GM19372 (cell line): ENCODE measurements at regions not wholly inside any gene's neighbourhood (a gene's known extent, or its start where the extent isn't known, plus 50 kb on each side); places are given as distances from the start of the nearest gene placed in this dataset.

Experiments
- ATAC-seq: cut with Tn5 transposase; IDR thresholded peaks from one replicate; pipeline ENCODE4 v1.9.1; 2021; ENCODE audit warnings: mild to moderate bottlenecking, low read depth, moderate library complexity; ENCODE audit not compliant: unreplicated experiment

DNA sequence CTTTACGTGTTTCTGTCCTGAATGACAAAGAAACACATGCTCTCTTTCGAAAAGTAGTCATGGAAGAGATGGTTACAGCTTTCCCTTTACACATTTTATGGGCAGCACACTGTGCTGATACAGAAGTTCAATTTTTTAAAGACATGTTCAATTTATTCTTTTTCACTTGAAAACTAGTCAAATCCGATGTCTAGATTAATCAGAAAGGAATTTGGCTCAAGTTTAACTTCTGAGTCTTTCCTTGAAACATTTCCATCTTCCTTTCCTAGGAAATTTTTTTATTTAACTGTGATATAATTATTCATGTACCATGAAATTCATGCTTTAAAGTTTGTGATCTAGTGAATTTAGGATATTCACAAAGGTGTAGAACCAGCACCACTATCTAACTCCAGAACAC is 360.1 kb downstream of the TNS3 start:
- no peak for ATAC-seq

DNA sequence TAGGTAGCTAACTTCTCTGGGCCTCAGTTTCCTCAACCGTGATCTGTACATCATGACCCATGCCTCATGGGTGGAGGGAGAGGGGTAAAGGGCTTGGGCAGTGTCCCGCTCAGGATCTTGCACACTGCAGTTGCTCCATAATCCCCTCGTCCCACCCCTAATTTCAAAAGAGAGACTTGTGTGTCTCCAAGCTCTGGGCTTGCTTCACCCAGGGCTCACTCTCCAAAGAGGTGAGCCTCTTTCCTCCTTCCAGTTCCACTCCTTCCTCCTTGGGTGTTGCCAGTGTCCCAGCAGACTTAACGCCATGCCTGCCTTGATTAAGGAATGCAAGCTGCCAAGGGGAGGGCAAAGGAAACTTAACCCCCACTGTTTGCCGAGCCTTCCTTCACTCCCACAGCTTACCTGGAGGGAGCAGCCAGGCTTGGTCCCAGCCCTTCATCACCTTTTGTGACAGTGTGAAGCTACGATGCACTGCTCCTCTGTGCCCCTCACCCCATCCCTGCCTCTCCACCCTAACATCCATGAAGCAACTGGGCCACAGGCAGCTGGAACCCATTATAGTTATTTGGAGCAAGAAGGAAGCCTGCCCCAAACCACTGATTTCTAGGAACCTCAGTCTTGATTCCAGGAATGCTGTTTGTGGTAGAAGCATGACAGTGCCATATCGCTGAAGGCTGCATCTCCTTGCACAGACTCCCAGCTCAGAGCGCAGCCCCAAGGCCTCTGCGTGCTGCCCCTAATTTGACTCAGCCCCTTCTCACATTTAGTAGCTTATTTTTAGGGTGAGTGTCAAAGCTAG is 363.3 kb downstream of the TNS3 start:
- ATAC-seq: no peak

DNA sequence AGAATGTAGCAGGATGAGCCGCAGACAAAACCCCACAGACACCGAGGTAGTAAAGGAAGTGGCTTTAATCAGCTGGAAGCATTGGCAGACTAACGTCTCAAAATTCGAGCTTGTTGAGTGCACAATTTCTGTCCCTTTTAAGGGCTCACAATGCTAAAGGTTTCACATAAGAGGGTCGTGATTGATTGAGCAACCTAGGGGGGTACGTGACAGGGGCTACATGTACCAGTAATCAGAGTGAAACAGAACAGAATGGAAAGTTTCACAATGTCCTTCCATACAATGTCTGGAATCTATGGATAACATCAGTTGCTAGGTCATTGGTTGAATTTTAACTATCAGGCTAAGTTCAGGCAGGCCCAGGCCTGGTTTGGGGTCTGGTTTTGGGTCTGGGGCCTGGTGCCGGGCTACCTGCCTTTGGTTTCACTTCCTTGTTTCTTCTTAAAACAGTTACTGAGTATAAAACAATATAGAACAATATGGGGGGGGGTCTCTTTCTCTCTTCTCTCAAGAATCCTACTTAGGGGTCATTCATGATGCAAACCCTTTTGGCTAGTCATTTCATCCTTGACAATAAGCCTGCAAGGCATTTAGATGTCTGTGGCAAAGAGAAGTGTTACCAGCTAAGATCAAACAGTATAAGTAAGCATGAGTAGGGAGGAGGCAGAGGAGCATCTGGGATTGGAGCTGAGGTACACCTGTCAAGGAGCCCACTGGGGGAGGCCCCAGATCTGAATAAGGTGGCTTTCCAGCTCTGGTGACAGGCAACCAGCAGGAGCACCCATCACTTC is 364.1 kb downstream of the TNS3 start:
- ATAC-seq: no peak

DNA sequence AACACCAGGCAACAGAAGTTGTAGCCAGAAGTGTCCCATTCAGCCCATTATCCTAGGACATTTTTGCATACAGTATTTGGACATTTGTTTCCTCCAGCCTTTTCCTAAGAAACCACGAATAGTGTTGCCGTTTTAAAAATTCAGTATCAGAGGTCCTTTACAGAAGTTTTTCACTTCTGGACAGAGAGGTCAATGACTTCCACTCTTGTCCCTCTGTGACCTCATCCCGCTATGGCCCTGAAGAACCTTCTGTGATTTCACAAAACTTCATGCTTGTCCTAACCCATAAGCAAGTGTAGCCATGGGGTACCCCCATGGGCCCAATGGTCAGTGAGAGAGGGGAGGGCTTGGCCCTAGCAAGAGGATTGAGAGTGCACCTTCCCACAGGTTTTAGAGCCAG is 364.8 kb downstream of the TNS3 start:
- no peak for ATAC-seq

DNA sequence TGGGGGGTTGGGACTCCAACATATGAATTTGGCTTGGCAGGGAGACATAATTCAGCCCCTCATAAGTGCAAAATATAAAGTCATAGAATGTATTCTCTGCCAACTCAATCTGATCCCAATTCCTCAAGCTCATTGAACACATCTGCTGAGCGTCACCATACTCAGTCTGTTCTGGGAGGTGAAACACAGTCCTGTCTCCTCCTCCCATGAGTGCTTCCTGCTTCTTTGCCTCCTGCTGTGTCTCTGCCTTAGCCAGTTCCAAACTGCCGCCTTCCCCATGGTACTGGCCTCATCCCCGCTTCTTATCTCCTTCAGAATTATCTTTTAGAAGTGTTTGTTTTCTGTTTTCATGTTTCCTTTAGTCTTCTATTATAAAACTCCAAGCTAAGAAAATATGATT is 365.5 kb downstream of the TNS3 start:
- ATAC-seq: no peak

DNA sequence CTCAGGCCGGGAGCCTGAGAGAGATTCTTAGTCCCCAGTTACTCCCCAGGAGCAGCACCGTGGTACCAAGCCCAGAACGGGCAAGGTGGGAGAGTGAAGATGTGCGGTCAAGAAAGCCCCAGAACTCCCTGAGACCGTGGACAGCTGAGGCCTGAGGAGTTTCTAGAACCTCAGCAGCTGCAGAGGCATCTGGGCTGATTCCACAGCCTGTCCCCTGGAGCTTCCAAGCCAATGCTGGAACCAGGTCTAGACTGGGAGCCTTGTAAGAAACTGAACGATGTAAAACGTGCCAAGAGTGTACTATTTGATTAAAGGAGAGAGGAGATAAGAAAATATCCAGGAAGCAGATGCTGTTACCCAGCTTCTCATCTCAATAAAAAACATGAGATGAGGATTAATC is 366.3 kb downstream of the TNS3 start:
- no peak for ATAC-seq

DNA sequence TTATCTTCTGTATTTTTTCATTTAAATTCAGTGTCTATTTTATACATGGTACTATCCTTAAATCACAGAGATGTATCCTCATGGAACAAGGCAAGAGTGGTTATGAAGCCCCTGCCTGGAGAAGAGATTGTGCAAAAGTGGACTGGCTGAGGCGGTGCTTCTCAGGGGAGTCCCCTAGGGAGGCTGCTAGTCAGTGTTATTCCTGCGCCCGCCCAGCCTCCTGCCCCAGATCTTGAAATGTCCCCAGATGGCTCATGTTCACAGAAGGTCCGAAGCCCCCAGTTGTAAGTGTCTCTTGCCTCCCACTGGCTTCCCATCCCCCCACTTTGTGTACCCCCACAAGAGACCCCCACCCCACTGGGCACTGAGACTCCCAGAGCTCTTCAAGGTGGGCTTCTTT is 366.9 kb downstream of the TNS3 start:
- ATAC-seq: no peak

DNA sequence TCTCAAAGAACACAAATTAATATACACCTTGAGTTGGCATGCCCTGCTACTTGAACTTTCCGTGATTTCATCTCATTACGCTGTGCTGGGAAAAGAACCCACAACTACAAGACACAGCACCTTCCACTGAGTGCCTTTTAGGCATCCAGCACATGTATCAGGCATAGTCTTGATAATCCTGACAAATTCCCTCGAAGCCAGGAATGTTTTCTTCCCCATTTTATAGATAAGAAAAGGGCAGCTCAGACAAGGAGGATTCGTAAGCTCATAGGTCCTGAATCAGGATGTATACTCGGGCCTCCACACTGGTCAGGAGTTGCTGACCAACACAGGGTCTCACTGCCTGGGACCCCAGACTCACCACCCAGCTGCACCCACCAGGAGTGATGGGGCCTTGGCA is 368.6 kb downstream of the TNS3 start:
- ATAC-seq: no peak

DNA sequence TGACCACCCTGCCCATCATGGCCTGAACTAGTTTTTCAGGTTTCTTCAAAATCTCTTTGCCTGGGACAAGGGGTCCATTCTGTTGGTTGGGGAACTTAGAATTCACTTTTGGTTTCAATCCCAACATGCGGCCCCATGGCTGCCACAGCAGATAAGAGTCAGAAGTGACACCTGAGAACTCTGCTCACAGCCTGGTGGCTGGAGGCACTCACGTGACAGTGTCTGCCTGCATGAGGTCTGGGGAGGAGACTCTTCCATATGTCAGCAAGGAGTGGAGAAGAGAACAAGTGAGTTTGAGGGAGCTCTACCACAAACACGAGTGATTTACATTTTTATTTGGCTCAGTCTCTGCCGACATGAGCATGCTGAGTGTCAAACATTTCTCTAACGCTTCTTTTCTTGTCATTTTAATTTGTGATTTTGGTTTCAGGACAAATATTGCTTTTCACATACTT is 370.4 kb downstream of the TNS3 start:
- ATAC-seq: no peak

DNA sequence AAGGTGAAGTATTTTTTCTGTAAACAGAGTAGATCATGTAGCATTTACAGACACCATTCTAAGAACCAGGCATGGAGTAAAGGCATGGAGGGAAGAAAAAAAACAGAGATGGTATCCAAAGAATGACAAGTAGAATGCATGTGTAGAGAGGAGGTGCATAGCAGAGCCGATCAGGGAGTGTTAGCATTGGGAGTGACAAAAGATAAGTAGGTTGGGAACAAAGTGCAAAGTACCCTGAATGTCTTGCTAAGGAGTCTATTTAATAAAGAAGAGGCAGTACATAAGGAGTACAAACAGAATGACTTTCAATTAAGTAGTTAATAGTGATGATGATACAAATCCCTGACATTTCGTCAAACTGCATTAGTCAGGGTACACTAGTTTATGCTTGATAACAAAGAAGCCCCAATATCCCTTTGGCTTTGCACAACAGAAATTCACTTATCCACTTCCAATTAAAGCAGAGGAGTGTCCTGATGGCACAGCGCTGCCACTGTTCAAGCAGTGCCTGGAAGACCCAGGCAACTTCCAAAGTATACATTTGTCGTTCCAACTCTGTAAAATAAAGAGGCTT is 371.5 kb downstream of the TNS3 start:
- no peak for ATAC-seq

DNA sequence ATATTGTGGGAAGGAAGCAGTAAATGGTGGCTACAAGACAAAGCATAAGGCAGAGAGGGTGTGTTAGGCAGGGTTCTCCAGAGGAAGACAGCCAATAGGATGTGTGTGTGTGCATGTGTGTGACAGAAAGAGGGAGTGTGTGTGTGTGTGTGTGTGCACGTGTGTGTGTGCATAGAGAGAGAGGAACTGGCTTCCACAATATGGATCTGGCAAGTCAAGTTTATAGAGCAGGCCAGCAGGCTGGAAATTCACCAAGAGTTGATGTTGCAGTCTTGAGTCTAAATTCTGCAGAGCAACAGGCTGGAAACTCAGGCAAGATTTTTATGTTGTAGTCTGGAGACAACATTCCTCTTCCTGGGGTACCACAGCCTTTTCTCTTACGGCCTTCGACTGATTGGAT is 374.0 kb downstream of the TNS3 start:
- no peak for ATAC-seq

DNA sequence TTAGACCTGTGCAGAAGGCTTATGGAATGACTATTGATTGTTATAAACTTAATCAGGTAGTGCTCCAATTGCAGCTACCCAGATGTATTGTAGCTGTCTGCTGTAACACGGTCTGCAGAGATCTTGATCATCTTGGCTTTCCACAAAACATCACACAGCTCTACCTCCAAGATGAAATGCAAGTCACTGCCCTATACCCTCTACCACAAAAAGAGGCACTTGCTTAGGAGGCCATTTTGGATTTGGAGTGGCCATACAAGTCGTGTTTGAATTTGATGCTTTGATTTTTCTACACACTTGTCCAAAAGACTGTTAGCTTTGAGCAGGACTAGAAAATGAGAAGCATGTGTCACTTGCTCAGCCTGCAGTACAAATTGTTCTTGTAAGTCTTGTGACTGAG is 377.2 kb downstream of the TNS3 start:
- no peak for ATAC-seq

DNA sequence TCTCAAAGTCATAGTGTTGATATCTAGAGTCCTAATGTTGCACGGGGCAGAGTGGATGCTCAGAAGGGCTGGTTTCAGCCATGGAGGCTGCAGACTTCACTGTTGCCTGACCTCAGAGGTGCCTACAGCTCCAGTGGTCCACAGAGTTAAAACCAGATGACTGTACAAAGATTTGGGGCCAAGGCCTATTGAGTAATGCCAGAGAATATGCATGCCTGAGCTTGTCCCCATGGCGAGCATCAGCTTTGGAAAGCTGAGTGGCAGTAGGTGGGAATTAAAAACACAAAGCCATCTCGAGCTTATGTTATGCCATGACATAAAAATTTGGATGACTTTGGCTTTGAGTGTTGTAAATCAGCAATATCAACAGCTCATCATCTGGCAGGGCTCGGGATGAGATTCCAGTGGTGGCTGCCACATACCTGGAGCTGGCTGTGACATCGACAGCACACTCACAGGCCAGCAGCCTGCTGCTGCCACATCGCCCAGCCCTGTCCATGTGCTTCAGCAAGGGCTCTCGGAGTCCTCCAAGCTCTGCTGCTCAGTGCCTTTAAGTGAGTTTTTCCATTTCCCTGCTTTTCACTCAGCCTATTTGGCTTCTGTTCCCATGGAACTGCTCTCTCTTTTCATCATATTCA is 379.6 kb downstream of the TNS3 start:
- no peak for ATAC-seq

DNA sequence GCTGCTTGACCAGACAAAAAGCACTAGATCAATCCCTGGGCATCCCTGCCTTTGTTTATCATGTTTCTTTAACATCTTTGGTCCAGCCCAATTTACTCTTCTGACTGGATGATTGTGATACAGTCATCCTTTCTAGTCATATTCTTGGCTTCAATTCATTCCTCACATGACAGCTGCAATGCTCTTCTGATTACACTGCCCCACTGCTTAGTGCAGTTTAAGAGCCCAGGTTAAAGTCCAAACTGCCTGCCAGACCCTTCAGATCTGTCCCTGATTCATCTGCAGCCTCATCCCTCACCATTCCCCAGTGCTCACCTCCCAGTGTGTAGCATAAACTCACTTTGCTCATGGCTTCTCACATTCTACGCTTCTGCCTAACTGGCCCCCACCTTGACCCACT is 383.8 kb downstream of the TNS3 start:
- ATAC-seq: no peak

DNA sequence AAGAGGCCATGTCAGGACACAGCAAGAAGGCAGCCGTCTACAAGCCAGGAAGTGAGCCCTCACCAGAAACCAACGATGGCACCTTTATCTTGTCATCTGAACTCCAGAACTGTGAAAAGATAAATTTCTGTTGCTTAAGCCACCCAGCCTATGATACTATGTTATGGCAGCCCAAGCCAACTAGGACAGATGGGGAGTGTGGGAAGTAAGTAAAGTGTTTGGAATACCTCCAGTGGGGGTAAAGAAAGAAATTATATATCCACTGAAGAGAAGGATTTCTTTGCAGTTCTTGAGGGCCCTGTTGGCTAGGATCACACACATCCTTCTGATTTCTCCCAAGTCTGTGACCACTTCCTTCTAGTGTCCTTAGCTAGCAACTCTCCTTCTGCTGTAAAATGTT is 384.4 kb downstream of the TNS3 start:
- ATAC-seq: no peak

DNA sequence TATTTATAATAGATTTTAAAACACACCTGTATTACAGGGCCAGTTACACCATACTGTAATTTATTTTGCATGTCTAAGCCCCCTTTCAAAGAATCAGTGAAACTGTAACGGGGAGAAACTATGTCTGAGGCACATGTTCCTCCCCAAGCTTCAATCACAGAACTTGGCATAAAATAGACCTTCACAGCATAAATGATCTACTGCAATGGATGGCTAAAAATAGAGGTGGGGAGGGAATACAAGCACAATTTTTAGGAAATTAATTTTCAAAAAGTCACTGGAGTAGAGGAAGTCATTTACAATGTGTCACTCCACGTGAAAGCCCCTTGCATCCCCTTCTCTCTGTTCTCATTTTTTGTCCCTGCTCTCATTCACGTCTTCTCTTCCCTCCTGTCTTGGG is 385.2 kb downstream of the TNS3 start:
- no peak for ATAC-seq

DNA sequence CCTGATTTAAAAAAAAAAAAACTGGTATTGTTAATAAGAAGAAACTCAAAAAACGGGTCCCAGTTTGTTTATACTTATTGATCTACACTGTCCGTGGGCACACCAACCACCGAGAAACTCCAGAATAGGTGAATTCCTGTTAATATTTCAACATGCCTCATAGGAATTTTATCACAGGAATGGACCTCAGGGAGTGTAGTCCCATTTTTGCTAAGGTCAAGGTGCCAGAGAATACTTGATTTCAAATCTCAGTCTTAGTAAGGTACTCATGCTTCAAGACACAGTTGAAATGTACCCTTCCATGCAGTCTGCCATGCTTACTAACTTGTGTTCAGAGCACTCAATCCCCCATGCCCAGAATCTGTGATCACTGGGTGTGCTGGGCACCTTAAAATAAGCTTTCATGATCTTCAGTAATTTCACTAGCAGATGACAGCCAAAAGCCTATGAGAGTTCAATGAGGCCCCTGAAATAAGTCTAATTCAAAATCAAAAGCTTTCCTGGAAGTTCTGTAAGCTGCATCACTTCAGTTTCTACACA is 385.7 kb downstream of the TNS3 start:
- ATAC-seq: no peak

DNA sequence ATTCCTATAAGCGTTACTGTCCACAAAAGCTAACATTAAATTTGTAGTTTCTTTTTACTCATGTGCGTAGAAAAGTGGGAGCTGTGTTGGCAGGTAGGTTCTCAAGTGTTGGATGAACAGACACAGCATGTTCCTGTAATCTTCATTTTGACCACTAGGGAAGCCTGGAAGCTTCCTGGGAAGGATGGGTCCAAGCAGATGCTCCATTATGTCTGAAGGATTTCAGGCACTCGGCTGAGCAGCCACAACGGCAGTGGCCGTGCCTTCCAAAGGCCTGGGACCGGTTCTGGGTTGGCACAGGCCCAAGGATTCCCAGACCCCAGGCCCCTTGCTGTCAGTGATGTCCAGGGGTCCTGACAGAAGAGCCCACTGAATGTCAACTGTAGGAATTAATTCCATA is 386.3 kb downstream of the TNS3 start:
- no peak for ATAC-seq

DNA sequence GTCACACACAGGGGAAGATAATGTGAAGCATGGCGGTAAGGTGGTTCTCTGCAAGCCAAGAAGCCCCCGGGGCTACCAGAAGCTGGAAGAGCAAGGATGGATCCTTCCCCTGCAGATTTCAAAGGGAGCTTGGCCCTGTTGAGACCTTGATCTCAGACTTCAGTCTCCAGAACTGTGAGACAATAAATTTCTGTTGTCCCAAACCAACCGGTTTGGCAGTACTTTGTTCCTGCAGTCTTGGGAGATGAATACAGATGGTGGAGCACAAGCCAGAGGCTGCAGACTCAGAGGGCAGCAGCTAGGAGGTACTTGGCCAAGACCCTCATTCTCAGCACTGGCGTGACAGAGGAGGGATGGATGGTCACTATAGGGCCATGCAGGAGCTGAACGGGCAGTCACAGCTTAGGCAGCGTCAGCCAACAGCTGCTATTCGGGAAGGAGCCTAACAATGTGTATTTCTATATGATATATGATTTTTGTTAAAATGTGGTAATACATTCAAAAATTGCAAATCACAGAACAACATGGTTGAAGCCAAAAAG is 387.3 kb downstream of the TNS3 start:
- no peak for ATAC-seq

DNA sequence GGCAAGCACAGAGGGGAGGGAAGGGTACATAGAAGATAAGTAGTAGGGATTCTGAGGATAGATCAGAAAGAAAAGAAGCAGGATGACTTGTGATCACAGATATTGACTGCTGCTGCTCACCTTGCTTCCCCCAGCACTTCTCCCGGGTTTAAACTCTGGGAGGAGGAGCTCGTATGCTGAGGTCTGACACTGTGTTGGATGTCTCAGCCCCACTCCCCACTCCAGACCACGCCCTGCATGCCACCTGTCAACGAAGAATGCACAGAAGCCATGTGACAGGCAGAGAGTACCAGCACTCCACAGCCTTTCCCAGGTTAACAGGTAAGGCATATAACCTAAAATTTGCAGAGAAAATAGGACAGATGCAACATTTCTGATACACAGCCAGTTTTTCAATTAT is 388.9 kb downstream of the TNS3 start:
- ATAC-seq: no peak

DNA sequence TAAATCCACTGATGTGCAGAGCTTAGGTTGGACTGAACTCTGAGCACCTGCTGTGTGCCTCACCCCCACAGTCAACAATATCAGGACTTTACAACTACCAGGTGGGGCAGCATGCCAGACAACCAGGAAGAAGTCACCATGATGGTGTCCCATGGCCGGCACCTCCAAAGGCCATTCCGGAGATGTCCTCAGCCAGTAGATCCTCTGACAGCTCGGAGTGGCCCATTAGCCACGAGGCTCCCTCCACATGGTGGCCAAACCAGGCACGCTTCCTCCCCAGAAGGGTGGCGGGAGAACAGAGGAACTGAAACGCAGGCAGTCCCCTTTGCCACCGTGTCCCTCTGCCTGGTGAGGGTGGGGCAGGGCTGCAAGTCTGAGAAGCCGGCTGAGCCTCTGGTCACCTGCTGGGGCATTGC is 390.0 kb downstream of the TNS3 start:
- ATAC-seq: no peak
